ENCODE measurements at regions not wholly inside any gene's neighbourhood (a gene's known extent, or its start where the extent isn't known, plus 50 kb on each side); places are given as distances from the start of the nearest gene placed in this dataset.

DNA sequence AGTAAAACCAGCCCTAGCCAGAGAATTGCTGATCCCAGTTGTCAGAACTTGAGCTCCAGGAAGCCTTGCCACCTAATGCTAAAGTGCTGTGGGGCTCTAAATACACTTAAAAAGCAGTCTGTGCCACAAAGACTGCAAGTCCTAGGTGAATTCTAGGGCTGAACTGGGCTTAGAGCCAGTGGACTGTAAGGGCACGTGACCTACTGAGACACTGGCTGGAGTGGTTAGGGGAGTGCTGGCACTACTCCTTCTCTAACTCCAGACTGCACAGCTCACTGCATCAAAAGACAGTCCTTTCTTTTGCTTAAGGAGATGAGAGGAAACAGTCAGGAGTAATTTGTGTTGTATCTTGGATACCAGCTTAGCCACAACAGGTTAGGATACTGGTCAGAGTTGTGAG is 1240.2 kb downstream of the FAM133A start:
- no peaks in the 10 kb centered on the region for H3K4me1 ChIP-seq
- H3K4me3 ChIP-seq: peak overlapping the region in 3 of 12 donors; percentile 20 to 23 (median 23)
- ATAC-seq (peak; percentile 51 to 78 (median 69)), DNase-seq (peak in 3 of 5 donors; percentile 11 to 32 (median 24))
- no peaks in the 10 kb centered on the region for H3K36me3 ChIP-seq
- intact Hi-C loops (cut with DNase I): no loop called here
- no peaks in the 10 kb centered on the region for H3K9me3 ChIP-seq
- 37 to 56% (median 53%) methylated on average over 1 of the region's 1 CpG for WGBS, 4 donors
- TF ChIP-seq POLR2A (IDR thresholded peaks at IDR 0.05): no peak
- TF ChIP-seq, protein P1, sequence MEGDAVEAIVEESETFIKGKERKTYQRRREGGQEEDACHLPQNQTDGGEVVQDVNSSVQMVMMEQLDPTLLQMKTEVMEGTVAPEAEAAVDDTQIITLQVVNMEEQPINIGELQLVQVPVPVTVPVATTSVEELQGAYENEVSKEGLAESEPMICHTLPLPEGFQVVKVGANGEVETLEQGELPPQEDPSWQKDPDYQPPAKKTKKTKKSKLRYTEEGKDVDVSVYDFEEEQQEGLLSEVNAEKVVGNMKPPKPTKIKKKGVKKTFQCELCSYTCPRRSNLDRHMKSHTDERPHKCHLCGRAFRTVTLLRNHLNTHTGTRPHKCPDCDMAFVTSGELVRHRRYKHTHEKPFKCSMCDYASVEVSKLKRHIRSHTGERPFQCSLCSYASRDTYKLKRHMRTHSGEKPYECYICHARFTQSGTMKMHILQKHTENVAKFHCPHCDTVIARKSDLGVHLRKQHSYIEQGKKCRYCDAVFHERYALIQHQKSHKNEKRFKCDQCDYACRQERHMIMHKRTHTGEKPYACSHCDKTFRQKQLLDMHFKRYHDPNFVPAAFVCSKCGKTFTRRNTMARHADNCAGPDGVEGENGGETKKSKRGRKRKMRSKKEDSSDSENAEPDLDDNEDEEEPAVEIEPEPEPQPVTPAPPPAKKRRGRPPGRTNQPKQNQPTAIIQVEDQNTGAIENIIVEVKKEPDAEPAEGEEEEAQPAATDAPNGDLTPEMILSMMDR (IDR thresholded peaks at IDR 0.05): no peak
- no peaks in the 10 kb centered on the region for H3K27me3 ChIP-seq
- H3K27ac ChIP-seq: peak overlapping the region in 3 of 12 donors; percentile 10 to 24 (median 22)

DNA sequence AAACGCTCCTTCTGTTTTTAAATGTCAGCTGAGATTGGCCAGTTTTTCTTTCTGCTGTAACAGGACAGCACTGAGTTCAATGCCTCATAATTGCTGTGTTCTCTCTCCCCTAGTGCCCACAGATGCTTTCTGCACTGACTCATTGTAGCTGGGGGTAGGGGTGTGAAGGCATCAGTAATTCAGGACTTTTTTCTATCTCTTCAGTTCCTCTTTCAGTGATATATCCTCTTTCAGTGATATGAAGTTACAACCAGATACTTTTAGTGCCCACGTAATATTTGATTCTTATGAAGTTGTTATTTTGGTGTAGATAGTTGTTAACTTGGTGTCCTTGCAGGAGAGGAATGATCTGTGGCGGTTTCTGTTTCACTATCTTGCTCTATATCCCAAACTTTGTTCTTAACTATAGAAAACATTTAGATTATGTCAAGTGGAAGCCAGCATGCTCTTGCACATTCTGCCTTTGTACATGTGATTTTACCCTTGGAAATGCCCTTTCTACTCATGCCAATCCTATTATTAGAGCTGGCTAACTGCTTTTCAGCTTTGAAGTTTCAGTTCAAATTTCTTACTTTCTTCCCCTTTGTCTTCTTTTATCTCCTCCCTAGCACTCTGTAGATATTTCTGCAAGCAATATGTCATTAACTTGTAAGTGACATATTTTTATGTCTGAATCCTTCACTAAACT is 1258.4 kb downstream of the FAM133A start:
- TF ChIP-seq, protein P1 (IDR thresholded peaks at IDR 0.05): no peak
- TF ChIP-seq POLR2A (IDR thresholded peaks at IDR 0.05): no peak
- Histone ChIP-seq H3K4me3 (no peak overlapping the region), H3K9me3 (no peaks in the 10 kb centered on the region), H3K27me3 (no peaks in the 10 kb centered on the region), H3K27ac (peak overlapping the region in 9 of 12 donors; percentile 17 to 74 (median 60)), H3K36me3 (no peaks in the 10 kb centered on the region), H3K4me1 (no peaks in the 10 kb centered on the region)
- intact Hi-C loops (cut with DNase I): no loop called here
- no peak for DNase-seq
- ATAC-seq: peak; percentile 46 to 74 (median 66)
- WGBS, 4 donors: 41 to 53% (median 42%) methylated on average over 3 of the region's 3 CpGs

GRCh38 chrX:94936722-94937121 is 1262.7 kb downstream of the FAM133A start:
- no peaks in the 10 kb centered on the region for H3K27me3 ChIP-seq
- DNase-seq (no peak), ATAC-seq (no peak)
- no peak overlapping the region for H3K4me3 ChIP-seq
- intact Hi-C loops (cut with DNase I): no loop called here
- peaks cover 0 to 6% (median 0%) of the 10 kb centered on the region in 12 donors for H3K9me3 ChIP-seq
- TF ChIP-seq, protein P1 (IDR thresholded peaks at IDR 0.05): no peak
- no peak for TF ChIP-seq POLR2A (IDR thresholded peaks at IDR 0.05)
- H3K4me1 ChIP-seq: no peaks in the 10 kb centered on the region
- no peak overlapping the region for H3K27ac ChIP-seq
- no peaks in the 10 kb centered on the region for H3K36me3 ChIP-seq
- 70 to 88% (median 81%) methylated on average over 1 of the region's 1 CpG for WGBS, 4 donors

GRCh38 chrX:94937491-94937890 is 1263.5 kb downstream of the FAM133A start:
- WGBS, 4 donors: 54 to 68% (median 63%) methylated on average over 2 of the region's 2 CpGs
- Histone ChIP-seq H3K4me3 (no peak overlapping the region), H3K9me3 (peaks cover 0 to 6% (median 0%) of the 10 kb centered on the region in 12 donors), H3K27me3 (peaks cover 0 to 4% (median 0%) of the 10 kb centered on the region in 9 donors), H3K36me3 (no peaks in the 10 kb centered on the region), H3K4me1 (no peaks in the 10 kb centered on the region), H3K27ac (no peak overlapping the region)
- TF ChIP-seq, protein P1 (IDR thresholded peaks at IDR 0.05): no peak
- TF ChIP-seq POLR2A (IDR thresholded peaks at IDR 0.05): no peak
- DNase-seq: no peak
- no peak for ATAC-seq
- intact Hi-C loops (cut with DNase I): no loop called here
